ENCODE measurements at regions not wholly inside any gene's neighbourhood (a gene's known extent, or its start where the extent isn't known, plus 50 kb on each side); places are given as distances from the start of the nearest gene placed in this dataset.

- no TSS peak for BruUV-seq (replicated peaks)
- DNase-seq (ENCODE audit: low read depth, low spot score) (no peak), FAIRE-seq (no peak)
- dilution Hi-C loops (cut with MboI; ENCODE audit: extremely low pct_ligation_motif_present, low sequenced_read_pairs) (no loop called here), intact Hi-C loops (cut with micrococcal nuclease) (no loop called here)
- no peaks in the 10 kb centered on the region for H3K36me3 ChIP-seq (ENCODE audit: control insufficient read depth in 2 of 2, extremely low read depth in 1 of 2, insufficient read depth in 2 of 2, low read length in 2 of 2)
- no peak overlapping the region for H3K4me3 ChIP-seq (replicated peaks in 1 of 3; ENCODE audit: insufficient read depth in 1 of 3, low read depth in 1 of 3, low read length in 3 of 3)
- H3K79me2 ChIP-seq (ENCODE audit: control insufficient read depth, insufficient read depth, low read length): no peaks in the 10 kb centered on the region
- no peaks in the 10 kb centered on the region for H4K20me1 ChIP-seq (replicated peaks; ENCODE audit: control insufficient read depth, extremely low read depth, insufficient read depth, low read length)
- ChIA-PET CTCF (no interaction called here), POLR2A (no interaction called here)
- no peak overlapping the region for H3K27ac ChIP-seq (ENCODE audit: insufficient read depth, low read depth, low read length)
- H3K9me3 ChIP-seq (replicated peaks; ENCODE audit: control insufficient read depth, insufficient read depth, low read length): no peaks in the 10 kb centered on the region
- H3K27me3 ChIP-seq (ENCODE audit: control insufficient read depth in 2 of 2, insufficient read depth in 2 of 2, low read length in 2 of 2): no peaks in the 10 kb centered on the region
- TF ChIP-seq EZH2 (IDR thresholded peaks at IDR 0.05; ENCODE audit: borderline replicate concordance, low read depth, low read length, severe bottlenecking): no peak
- no peak for TF ChIP-seq CTCF (IDR thresholded peaks at IDR 0.05; ENCODE audit: extremely low read depth in 1 of 2, insufficient read depth in 1 of 2, low read depth in 1 of 2, low read length in 2 of 2)
- no peak for TF ChIP-seq GATA2 (IDR thresholded peaks at IDR 0.05; ENCODE audit: insufficient read depth, insufficient read length, low read depth, low read length)
- TF ChIP-seq POLR2A (IDR thresholded peaks at IDR 0.05; ENCODE audit: low read depth, low read length): no peak
- TF ChIP-seq JUN (IDR thresholded peaks at IDR 0.05; ENCODE audit: borderline replicate concordance, insufficient read depth, insufficient read length, low read depth): no peak
- TF ChIP-seq FOS (IDR thresholded peaks at IDR 0.05; ENCODE audit: borderline replicate concordance, insufficient read depth, low read length): no peak
- TF ChIP-seq POLR2AphosphoS5 (IDR thresholded peaks at IDR 0.05; ENCODE audit: insufficient read depth, low read depth, low read length): no peak
- TF ChIP-seq MYC (IDR thresholded peaks at IDR 0.05; ENCODE audit: low read depth, low read length): no peak
- TF ChIP-seq MAX (IDR thresholded peaks at IDR 0.05; ENCODE audit: insufficient read depth, insufficient read length): no peak
- no peaks in the 10 kb centered on the region for H3K9me1 ChIP-seq (replicated peaks; ENCODE audit: control insufficient read depth, extremely low read depth, insufficient read depth, low read length)
- H3K9ac ChIP-seq (replicated peaks; ENCODE audit: extremely low read depth, insufficient read depth, low read length): no peak overlapping the region
- H2AFZ ChIP-seq (ENCODE audit: low read depth, low read length): no peak overlapping the region
- H3K4me1 ChIP-seq (ENCODE audit: control insufficient read depth, extremely low read depth, insufficient read depth, low read length): no peaks in the 10 kb centered on the region
- no peak overlapping the region for H3K4me2 ChIP-seq (ENCODE audit: insufficient read depth, low read length)
Measured at GRCh38 chrX:102029026-102029425, 96.5 kb upstream of the TCEAL2 start.

Measured in endothelial cell of umbilical vein (primary cell).